ENCODE measurements at regions not wholly inside any gene's neighbourhood (a gene's known extent, or its start where the extent isn't known, plus 50 kb on each side); places are given as distances from the start of the nearest gene placed in this dataset.

DNA sequence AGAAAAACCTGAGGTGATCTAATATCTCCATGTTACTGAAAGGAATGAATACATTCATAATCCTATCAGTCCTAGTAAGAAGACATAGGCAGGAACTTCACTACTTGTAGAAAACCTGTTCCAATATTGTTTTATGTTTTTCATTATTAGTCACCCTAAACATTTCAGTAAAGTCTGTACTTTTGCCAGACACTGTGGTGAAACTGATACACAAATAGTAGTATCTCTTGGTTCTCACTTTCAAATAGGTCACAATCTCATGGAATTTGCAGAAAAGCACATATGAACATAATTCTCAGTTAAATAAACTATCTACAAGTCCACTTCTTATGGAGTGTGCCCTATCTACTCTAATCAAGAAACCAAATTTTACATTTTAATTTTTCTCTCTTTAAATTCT is 88.3 kb upstream of the PCDH9 start:
- DNase-seq (ENCODE audit: low read depth in 1 of 2, low spot score in 1 of 2): no peak
- Histone ChIP-seq H3K27ac (no peak overlapping the region), H3K4me3 (no peak overlapping the region), H3K27me3 (no peaks in the 10 kb centered on the region), H3K36me3 (no peaks in the 10 kb centered on the region), H3K4me1 (ENCODE audit: low read depth) (no peaks in the 10 kb centered on the region), H3K9me3 (ENCODE audit: low read depth) (no peaks in the 10 kb centered on the region)
- TF ChIP-seq, protein P1, sequence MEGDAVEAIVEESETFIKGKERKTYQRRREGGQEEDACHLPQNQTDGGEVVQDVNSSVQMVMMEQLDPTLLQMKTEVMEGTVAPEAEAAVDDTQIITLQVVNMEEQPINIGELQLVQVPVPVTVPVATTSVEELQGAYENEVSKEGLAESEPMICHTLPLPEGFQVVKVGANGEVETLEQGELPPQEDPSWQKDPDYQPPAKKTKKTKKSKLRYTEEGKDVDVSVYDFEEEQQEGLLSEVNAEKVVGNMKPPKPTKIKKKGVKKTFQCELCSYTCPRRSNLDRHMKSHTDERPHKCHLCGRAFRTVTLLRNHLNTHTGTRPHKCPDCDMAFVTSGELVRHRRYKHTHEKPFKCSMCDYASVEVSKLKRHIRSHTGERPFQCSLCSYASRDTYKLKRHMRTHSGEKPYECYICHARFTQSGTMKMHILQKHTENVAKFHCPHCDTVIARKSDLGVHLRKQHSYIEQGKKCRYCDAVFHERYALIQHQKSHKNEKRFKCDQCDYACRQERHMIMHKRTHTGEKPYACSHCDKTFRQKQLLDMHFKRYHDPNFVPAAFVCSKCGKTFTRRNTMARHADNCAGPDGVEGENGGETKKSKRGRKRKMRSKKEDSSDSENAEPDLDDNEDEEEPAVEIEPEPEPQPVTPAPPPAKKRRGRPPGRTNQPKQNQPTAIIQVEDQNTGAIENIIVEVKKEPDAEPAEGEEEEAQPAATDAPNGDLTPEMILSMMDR (IDR thresholded peaks at IDR 0.05; ENCODE audit: low read depth, low read length): no peak

DNA sequence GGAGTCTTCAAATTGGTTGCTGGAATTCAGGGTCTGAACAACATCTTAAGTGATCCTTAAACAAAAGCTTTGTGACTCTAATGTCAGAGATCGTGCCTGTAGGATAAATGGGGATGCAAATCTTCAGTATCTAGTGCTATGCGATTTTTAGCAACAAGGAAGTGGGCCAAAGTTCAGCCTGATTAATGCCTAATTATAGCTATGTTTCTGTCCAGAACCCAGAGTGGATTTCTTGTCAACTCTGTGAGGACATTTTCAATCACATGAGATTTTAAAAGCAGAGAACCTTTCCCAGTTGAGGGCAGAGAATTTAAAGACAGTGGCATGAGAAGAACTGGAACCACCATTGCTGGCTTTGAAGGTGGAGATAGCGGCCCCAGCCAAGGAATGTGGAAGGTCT is 84.3 kb upstream of the PCDH9 start:
- DNase-seq (ENCODE audit: low read depth in 1 of 2, low spot score in 1 of 2): no peak
- Histone ChIP-seq H3K36me3 (no peaks in the 10 kb centered on the region), H3K4me3 (no peak overlapping the region), H3K9me3 (ENCODE audit: low read depth) (no peaks in the 10 kb centered on the region), H3K27me3 (no peaks in the 10 kb centered on the region), H3K27ac (no peak overlapping the region), H3K4me1 (ENCODE audit: low read depth) (no peaks in the 10 kb centered on the region)
- TF ChIP-seq, protein P1 (IDR thresholded peaks at IDR 0.05; ENCODE audit: low read depth, low read length): no peak

DNA sequence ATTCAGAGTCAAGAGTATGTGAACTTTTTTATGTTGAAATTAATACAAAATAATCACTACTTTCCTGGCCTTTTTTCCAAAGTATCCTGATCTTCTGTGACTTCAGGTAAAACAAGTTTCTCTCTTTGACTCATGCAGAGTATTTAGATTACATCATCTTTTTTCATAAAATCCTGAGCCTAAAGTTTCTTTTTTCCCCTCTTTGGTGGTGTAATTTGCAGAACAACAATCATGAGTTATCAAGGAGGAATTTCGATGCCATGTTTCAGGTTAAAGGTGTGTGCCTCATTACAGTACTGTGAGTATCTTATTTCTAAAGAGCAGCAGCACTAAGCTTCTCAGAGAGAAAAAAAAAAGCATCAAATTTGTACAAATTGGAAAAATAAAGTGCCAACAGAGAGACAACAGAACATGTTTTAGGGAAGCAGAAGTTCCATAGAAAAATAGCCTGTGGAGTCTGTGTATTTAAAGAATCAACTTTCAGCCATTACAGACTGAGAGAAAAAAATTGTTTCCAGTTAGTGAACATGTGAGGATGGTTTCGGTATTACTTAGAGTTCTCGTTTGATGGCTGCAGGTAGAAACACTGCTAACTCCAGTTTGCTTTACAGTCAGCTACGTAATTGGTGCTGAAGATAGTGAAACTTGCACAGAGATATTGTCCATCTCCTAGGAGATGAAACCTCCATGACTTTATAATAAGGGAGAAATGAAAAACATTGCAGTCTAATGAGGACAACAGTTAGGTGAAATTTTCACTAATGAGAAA is 78.1 kb upstream of the PCDH9 start:
- Histone ChIP-seq H3K27ac (no peak overlapping the region), H3K9me3 (ENCODE audit: low read depth) (no peaks in the 10 kb centered on the region), H3K4me3 (no peak overlapping the region), H3K36me3 (no peaks in the 10 kb centered on the region), H3K27me3 (no peaks in the 10 kb centered on the region), H3K4me1 (ENCODE audit: low read depth) (no peaks in the 10 kb centered on the region)
- DNase-seq (ENCODE audit: low read depth in 1 of 2, low spot score in 1 of 2): no peak
- TF ChIP-seq, protein P1 (IDR thresholded peaks at IDR 0.05; ENCODE audit: low read depth, low read length): no peak

DNA sequence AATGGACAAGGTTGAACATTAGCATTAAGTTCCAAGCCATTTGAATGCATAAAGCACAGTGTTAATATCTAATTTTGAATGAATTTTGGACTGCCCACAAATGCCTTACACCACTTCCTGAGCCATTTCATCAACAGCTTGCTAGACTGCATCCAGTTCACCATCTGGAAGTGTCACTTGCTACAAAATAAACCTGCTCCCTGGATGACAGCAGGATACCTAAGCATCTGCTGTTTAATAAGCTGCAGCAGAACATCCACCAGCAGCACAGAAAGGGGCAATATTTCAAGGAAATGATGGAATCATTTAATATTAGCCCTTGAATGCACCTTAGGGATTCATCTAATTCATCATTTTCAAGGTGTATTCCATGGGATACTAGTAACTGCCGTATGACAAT is 76.6 kb upstream of the PCDH9 start:
- TF ChIP-seq, protein P1 (IDR thresholded peaks at IDR 0.05; ENCODE audit: low read depth, low read length): no peak
- Histone ChIP-seq H3K27ac (no peak overlapping the region), H3K36me3 (no peaks in the 10 kb centered on the region), H3K9me3 (ENCODE audit: low read depth) (no peaks in the 10 kb centered on the region), H3K4me1 (ENCODE audit: low read depth) (no peaks in the 10 kb centered on the region), H3K4me3 (no peak overlapping the region), H3K27me3 (no peaks in the 10 kb centered on the region)
- no peak for DNase-seq (ENCODE audit: low read depth in 1 of 2, low spot score in 1 of 2)

DNA sequence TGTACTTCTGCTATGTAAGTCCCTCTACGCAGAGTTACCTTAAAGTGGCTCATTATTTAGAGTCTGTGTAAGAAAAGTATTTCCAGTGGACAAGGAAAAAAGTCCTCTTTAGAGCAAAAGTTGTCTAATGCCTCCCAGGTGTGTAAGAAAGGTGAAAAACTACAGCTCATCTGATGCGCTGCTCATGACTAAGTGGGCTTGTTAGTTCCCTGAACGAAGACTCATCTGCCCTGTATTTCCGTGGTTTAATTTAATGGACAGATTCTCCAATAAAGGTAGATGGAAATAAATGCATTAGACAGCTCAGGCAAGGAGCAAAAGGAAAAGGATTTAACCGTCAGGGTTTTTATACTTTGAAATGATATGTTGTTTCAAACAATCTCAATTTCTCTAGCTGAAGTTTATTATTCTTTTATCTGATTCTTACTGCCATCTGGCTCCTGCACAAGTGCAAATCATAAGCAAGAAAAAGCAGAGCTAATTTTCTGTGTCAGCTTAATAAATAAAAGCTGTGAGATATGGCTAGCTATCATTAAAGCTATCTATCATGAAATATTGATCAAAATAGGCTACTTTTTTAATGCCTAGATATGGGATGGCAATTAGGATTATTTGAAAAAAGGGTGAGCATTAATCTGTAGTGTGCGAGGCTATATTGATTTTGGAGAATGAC is 73.7 kb upstream of the PCDH9 start:
- no peak overlapping the region for H3K4me3 ChIP-seq
- no peaks in the 10 kb centered on the region for H3K36me3 ChIP-seq
- H3K4me1 ChIP-seq (ENCODE audit: low read depth): no peaks in the 10 kb centered on the region
- H3K27ac ChIP-seq: no peak overlapping the region
- DNase-seq (ENCODE audit: low read depth in 1 of 2, low spot score in 1 of 2): no peak
- H3K9me3 ChIP-seq (ENCODE audit: low read depth): no peaks in the 10 kb centered on the region
- no peaks in the 10 kb centered on the region for H3K27me3 ChIP-seq
- TF ChIP-seq, protein P1 (IDR thresholded peaks at IDR 0.05; ENCODE audit: low read depth, low read length): no peak
